GM12878 (cell line): ENCODE measurements at regions not wholly inside any gene's neighbourhood (a gene's known extent, or its start where the extent isn't known, plus 50 kb on each side); places are given as distances from the start of the nearest gene placed in this dataset.

Experiments
- BMI1 ChIP-seq: fragments of 450-650 bp; IDR thresholded peaks from 2 replicates; pipeline ENCODE4 v1.6.1; 2016; ENCODE audit warnings: mild to moderate bottlenecking, moderate library complexity, borderline replicate concordance
- BRCA1 ChIP-seq: IDR thresholded peaks from 2 replicates; pipeline ENCODE4 v1.6.1; 2011; ENCODE audit warnings: low read depth, low read length, improper control_type of control experiment
- CBX5 ChIP-seq: sonication (generic); IDR thresholded peaks from 2 replicates; pipeline ENCODE4 v1.6.1; 2016; ENCODE audit warnings: low read depth, moderate library complexity, mild to moderate bottlenecking, inconsistent platforms
- CHD1 ChIP-seq: IDR thresholded peaks from 2 replicates; pipeline ENCODE4 v1.6.1; 2012; ENCODE audit warnings: low read depth, low read length, improper control_type of control experiment
- DPF2 ChIP-seq: fragments of 450-650 bp; IDR thresholded peaks from 2 replicates; pipeline ENCODE4 v1.6.1; 2017; ENCODE audit warnings: mild to moderate bottlenecking
- FOXK2 ChIP-seq: fragments of 450-650 bp; IDR thresholded peaks from 2 replicates; pipeline ENCODE4 v1.6.1; 2017; ENCODE audit warnings: mild to moderate bottlenecking, moderate library complexity
- LARP7 ChIP-seq: fragments of 450-650 bp; IDR thresholded peaks from 2 replicates; pipeline ENCODE4 v1.6.1; 2017; ENCODE audit warnings: mild to moderate bottlenecking
- RCOR1 ChIP-seq: conservative IDR thresholded peaks from 2 replicates; pipeline ENCODE4 v1.6.1; 2012; ENCODE audit warnings: low read depth, low read length, improper control_type of control experiment
- RFX5 ChIP-seq: IDR thresholded peaks from 2 replicates; pipeline ENCODE4 v1.6.1; 2011; ENCODE audit warnings: low read depth, low read length, improper control_type of control experiment
- STAT3 ChIP-seq: IDR thresholded peaks from 2 replicates; pipeline ENCODE4 v1.6.1; 2011; ENCODE audit warnings: low read depth, low read length, improper control_type of control experiment
- ZBTB11 ChIP-seq: fragments of 450-650 bp; formaldehyde crosslinking; IDR thresholded peaks from 2 replicates; pipeline ENCODE4 v1.5.0; 2022; ENCODE audit warnings: mild to moderate bottlenecking, missing genetic modification characterization
- ZNF384 ChIP-seq: IDR thresholded peaks from 2 replicates; pipeline ENCODE4 v1.6.1; 2012; ENCODE audit warnings: low read depth, mild to moderate bottlenecking, low read length, improper control_type of control experiment, borderline replicate concordance

DNA sequence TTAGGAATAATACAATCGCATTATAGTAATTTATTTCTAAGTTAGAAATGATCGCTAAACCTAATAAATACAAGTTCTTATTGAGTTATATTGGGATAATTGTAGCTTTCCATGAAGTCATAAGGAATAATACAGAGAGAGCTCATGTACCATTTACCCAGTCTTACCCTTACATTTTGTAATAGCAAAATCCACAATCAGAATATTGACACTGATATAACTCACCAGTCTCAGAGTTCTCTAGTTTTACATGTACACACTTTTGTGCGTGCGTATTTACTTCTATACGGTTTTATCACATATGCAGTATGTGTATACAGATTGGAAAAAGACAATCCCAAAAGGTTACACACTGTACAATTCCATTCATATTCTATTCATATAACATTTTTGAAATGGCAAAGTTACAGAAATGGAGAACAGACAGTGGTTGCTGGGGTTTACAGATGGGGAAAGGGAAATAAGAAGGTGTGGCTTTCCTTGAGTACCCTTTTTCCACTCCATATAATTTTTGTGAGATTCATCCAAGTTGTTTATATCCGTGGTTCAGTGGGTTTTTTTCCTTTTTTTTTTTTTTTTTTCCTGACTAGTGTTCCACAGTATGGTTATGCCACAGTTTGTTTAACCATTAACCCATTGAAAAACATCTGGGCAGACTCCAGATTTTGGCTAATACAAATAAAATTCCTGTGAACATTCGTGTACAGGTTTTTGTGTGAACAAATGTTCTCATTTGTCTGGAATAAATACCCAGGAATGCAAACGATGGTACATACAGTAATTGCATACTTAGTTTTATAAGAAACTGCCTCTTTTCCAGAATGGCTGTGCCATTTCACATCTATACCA is 117.2 kb downstream of the HNMT start (continued):
- TF ChIP-seq BRCA1 = no peak
- TF ChIP-seq STAT3 = no peak
- no peak for TF ChIP-seq CHD1
- TF ChIP-seq RFX5 = no peak
- no peak for TF ChIP-seq RCOR1
- TF ChIP-seq ZBTB11 (CRISPR knock-in tag) = no peak
- no peak for TF ChIP-seq FOXK2
- no peak for TF ChIP-seq DPF2
- TF ChIP-seq CBX5 = no peak
- no peak for TF ChIP-seq ZNF384
- TF ChIP-seq LARP7 = no peak
- no peak for TF ChIP-seq BMI1
